ENCODE measurements at regions not wholly inside any gene's neighbourhood (a gene's known extent, or its start where the extent isn't known, plus 50 kb on each side); places are given as distances from the start of the nearest gene placed in this dataset.
A peak's percentile ranks its signal among the peaks of the same experiment; 100 is the strongest.

- Histone ChIP-seq H3K4me3 (no peak overlapping the region), H3K4me1 (no peaks in the 10 kb centered on the region), H3K36me3 (no peaks in the 10 kb centered on the region), H3K27ac (no peak overlapping the region), H3K27me3 (no peaks in the 10 kb centered on the region), H3K9me3 (no peaks in the 10 kb centered on the region)
- intact Hi-C loops (cut with DNase I; ENCODE audit: low total_unique reads), result no loop called here
- TF ChIP-seq POLR2A (IDR thresholded peaks at IDR 0.05), result no peak
- no peak for TF ChIP-seq CTCF (IDR thresholded peaks at IDR 0.05)
- DNase-seq, result no peak
Measured at GRCh38 chr2:217521820-217522219, 481.0 kb downstream of the TNS1 start.

DNA sequence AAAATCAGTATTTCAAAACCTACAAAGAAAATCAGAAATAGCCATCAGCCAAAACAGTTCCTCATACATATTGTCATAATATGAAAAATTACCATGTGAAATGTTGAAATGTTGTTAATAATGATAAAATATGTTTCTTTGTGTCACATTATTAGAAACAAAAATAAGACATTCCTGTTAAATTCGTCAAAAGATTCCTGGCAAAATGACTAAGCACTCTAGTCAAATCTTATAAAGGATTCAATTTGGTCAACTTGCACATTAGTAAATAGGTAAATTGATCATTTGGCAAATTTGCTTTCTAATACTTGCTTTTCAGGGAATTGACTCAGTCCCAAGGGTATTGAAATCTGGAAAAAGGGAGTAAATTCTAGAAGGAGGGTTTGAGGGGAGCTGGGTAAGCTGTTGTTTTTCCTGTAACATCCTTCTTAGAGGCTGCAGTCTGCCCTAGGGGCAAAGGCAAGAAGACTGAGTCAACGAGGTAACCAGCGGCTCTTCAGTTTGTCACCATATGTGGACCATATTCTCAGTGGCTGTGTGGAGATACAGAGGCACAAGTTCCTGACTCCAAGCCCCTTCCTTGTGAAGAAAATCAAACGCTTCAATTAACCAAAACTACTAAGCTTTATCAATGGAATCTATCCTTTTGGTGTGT is 482.3 kb downstream of the TNS1 start:
- TF ChIP-seq POLR2A (IDR thresholded peaks at IDR 0.05) (no peak), CTCF (IDR thresholded peaks at IDR 0.05) (no peak)
- Histone ChIP-seq H3K27me3 (no peaks in the 10 kb centered on the region), H3K36me3 (no peaks in the 10 kb centered on the region), H3K9me3 (no peaks in the 10 kb centered on the region), H3K4me1 (no peaks in the 10 kb centered on the region), H3K4me3 (no peak overlapping the region), H3K27ac (no peak overlapping the region)
- DNase-seq, result no peak
- intact Hi-C loops (cut with DNase I; ENCODE audit: low total_unique reads), result no loop called here

GRCh38 chr2:217517402-217517801 is 485.4 kb downstream of the TNS1 start:
- Histone ChIP-seq H3K4me1 (no peaks in the 10 kb centered on the region), H3K27ac (peak overlapping the region; percentile 9 to 38), H3K9me3 (no peaks in the 10 kb centered on the region), H3K36me3 (no peaks in the 10 kb centered on the region), H3K4me3 (no peak overlapping the region), H3K27me3 (no peaks in the 10 kb centered on the region)
- DNase-seq, result no peak
- TF ChIP-seq CTCF (IDR thresholded peaks at IDR 0.05), result no peak
- TF ChIP-seq POLR2A (IDR thresholded peaks at IDR 0.05), result no peak
- intact Hi-C loops (cut with DNase I; ENCODE audit: low total_unique reads), result loop anchor here (10.0 kb wide), 1 partner anchor 833 kb away; no protein-coding TSS in a partner anchor

DNA sequence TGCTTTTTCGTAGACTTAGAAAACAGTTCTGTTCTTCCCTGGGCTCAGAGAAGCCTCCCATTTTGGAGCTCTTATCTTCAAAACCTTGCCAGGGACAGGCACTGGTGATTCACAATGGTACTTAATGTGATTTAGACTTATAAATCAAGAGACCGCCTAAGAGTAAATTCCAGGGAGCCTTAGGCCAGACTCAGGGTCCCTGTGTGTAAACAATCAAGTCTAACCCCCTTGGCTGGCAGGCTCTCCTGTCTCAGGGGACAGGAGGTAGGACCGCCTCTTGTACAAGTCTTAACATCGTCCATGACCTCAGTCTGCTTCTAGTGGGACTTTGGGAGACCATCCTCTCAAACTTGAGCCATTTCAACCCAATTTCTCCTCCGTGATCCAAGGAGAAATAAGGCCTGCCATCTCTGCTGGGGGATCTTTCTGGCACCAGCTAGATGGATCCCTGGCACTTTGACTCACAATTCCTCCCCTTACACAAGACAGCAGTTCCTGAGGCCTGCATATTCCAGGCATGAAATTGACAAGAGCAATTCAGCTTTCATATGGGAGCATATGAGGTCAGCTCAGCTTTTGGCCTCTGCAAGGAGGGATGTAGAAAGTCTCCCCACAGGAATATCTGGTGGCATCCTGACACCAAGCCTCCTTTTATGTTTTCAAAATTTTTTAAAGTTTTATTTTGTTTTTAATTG is 487.0 kb downstream of the TNS1 start:
- H3K27ac ChIP-seq, result peak overlapping the region; percentile 42 to 59

More for the DNA sequence above, 487.0 kb downstream of the TNS1 start:
- Histone ChIP-seq H3K36me3 (no peaks in the 10 kb centered on the region), H3K27me3 (no peaks in the 10 kb centered on the region), H3K9me3 (no peaks in the 10 kb centered on the region), H3K4me3 (no peak overlapping the region), H3K4me1 (no peaks in the 10 kb centered on the region)
- DNase-seq, result peak in 1 of 2 donors; percentile 24
- intact Hi-C loops (cut with DNase I; ENCODE audit: low total_unique reads), result loop anchor here (10.0 kb wide), 1 partner anchor 831 kb away; no protein-coding TSS in a partner anchor
- TF ChIP-seq POLR2A (IDR thresholded peaks at IDR 0.05) (no peak), CTCF (IDR thresholded peaks at IDR 0.05) (no peak)

All from uterus (tissue), 3 donors.